Endodermal cell (in vitro differentiated cells): ENCODE measurements at regions not wholly inside any gene's neighbourhood (a gene's known extent, or its start where the extent isn't known, plus 50 kb on each side); places are given as distances from the start of the nearest gene placed in this dataset.
"Not testable (repeated sequence)": the region's sequence is repeated elsewhere in the genome, so short reads cannot be mapped to it uniquely, and the experiment has no call there.

Source experiments
- DNase-seq: peaks from one replicate; pipeline ENCODE4 v3.0.0-alpha.2; 2017
- H3K27ac ChIP-seq: 2 replicates; pipeline ENCODE4 v1.5.1; 2013; ENCODE audit warnings: mild to moderate bottlenecking, low read depth, low read length, moderate library complexity
- H3K27me3 ChIP-seq: 2 replicates; pipeline ENCODE4 v1.6.1; 2013; ENCODE audit warnings: mild to moderate bottlenecking, low read length, moderate library complexity; ENCODE audit not compliant: insufficient read depth, control insufficient read depth, poor library complexity, severe bottlenecking
- H3K36me3 ChIP-seq: 2 replicates; pipeline ENCODE4 v1.7.0; 2013; ENCODE audit warnings: mild to moderate bottlenecking, low read length, moderate library complexity; ENCODE audit not compliant: control insufficient read depth, insufficient read depth
- H3K4me1 ChIP-seq: one replicate; pipeline ENCODE4 v1.7.0; 2013; ENCODE audit warnings: low read length; ENCODE audit not compliant: control insufficient read depth, insufficient read depth
- H3K4me3 ChIP-seq: 2 replicates; pipeline ENCODE4 v1.5.1; 2013; ENCODE audit warnings: mild to moderate bottlenecking, low read length, moderate library complexity
- H3K9ac ChIP-seq: 2 replicates; pipeline ENCODE4 v1.6.1; 2013; ENCODE audit warnings: mild to moderate bottlenecking, low read length, moderate library complexity; ENCODE audit not compliant: poor library complexity, severe bottlenecking; ENCODE audit errors: extremely low read depth
- H3K9me3 ChIP-seq: 2 replicates; pipeline ENCODE4 v1.6.1; 2013; ENCODE audit warnings: mild to moderate bottlenecking, low read length, moderate library complexity; ENCODE audit not compliant: control insufficient read depth
- H3K27ac Mint-ChIP-seq: 2 replicates; pipeline ENCODE4 v1.8.0; 2020; ENCODE audit warnings: mixed read lengths
- H3K27me3 Mint-ChIP-seq: 2 replicates; pipeline ENCODE4 v1.8.0; 2021; ENCODE audit warnings: mild to moderate bottlenecking, mixed read lengths; ENCODE audit not compliant: insufficient read depth
- H3K36me3 Mint-ChIP-seq: 2 replicates; pipeline ENCODE4 v1.8.0; 2020; ENCODE audit warnings: low read depth, mixed read lengths
- H3K4me1 Mint-ChIP-seq: 2 replicates; pipeline ENCODE4 v1.8.0; 2020; ENCODE audit warnings: mixed read lengths
- H3K4me3 Mint-ChIP-seq: 2 replicates; pipeline ENCODE4 v1.8.0; 2020; ENCODE audit warnings: mild to moderate bottlenecking, moderate library complexity, mixed read lengths
- H3K9me3 Mint-ChIP-seq: 2 replicates; pipeline ENCODE4 v1.8.0; 2020; ENCODE audit warnings: mild to moderate bottlenecking, mixed read lengths
- CTCF ChIP-seq: fragments of 200-600 bp; sonication (generic); conservative IDR thresholded peaks from 2 replicates; pipeline ENCODE4 v1.5.0; 2021; ENCODE audit warnings: antibody characterized with exemption, mild to moderate bottlenecking
- WGBS, 2 experiments: methylation state at CpG; one replicate each; pipeline versions ENCODE4 v1.1.5 to v1.1.7; 2013; ENCODE audit warnings: missing lambda C conversion rate in 2 of 2, mixed read lengths in 1 of 2; ENCODE audit not compliant: insufficient coverage in 1 of 2, insufficient read length in 1 of 2; 5-methylcytosine and 5-hydroxymethylcytosine counted together

- no peak overlapping the region for H3K27ac Mint-ChIP-seq
- H3K27me3 Mint-ChIP-seq = no peaks in the 10 kb centered on the region
- H3K4me1 Mint-ChIP-seq = peaks cover 3% of the 10 kb centered on the region
- DNase-seq = no peak
- no peak overlapping the region for H3K4me3 Mint-ChIP-seq
- Histone ChIP-seq H3K27me3 (no peaks in the 10 kb centered on the region), H3K36me3 (no peaks in the 10 kb centered on the region), H3K9me3 (no peaks in the 10 kb centered on the region), H3K4me1 (no peaks in the 10 kb centered on the region), H3K9ac (no peak overlapping the region), H3K27ac (no peak overlapping the region), H3K4me3 (no peak overlapping the region)
- 94% methylated on average over 2 of the region's 2 CpGs; no CpG with 5 or more reads in 1 of the 2 experiments for WGBS, 2 experiments
- TF ChIP-seq CTCF = no peak
- H3K36me3 Mint-ChIP-seq = no peaks in the 10 kb centered on the region
- H3K9me3 Mint-ChIP-seq = no peaks in the 10 kb centered on the region
Measured at GRCh38 chr2:22086726-22087125, 963.0 kb downstream of the TDRD15 start.

- H3K9me3 Mint-ChIP-seq, H3K36me3 Mint-ChIP-seq, H3K9me3 ChIP-seq, H3K27ac ChIP-seq, H3K4me1 Mint-ChIP-seq, H3K4me1 ChIP-seq, H3K27me3 Mint-ChIP-seq, H3K4me3 ChIP-seq, H3K9ac ChIP-seq, H3K27me3 ChIP-seq, H3K4me3 Mint-ChIP-seq, H3K36me3 ChIP-seq, DNase-seq, H3K27ac Mint-ChIP-seq: not testable (repeated sequence)
- WGBS, 2 experiments = 96 to 100% methylated on average over 1 to 3 of the region's 3 CpGs
Measured at GRCh38 chr2:22103617-22104016, 979.8 kb downstream of the TDRD15 start.

- Histone ChIP-seq H3K4me1 (no peaks in the 10 kb centered on the region), H3K9ac (no peak overlapping the region), H3K9me3 (no peaks in the 10 kb centered on the region), H3K36me3 (no peaks in the 10 kb centered on the region), H3K27ac (no peak overlapping the region), H3K27me3 (no peaks in the 10 kb centered on the region), H3K4me3 (no peak overlapping the region)
- no peak for DNase-seq
- Mint-ChIP-seq H3K36me3 (no peaks in the 10 kb centered on the region), H3K9me3 (no peaks in the 10 kb centered on the region), H3K27ac (no peak overlapping the region), H3K4me3 (no peak overlapping the region), H3K4me1 (no peaks in the 10 kb centered on the region), H3K27me3 (no peaks in the 10 kb centered on the region)
- TF ChIP-seq CTCF = peak; percentile 64
- 94 to 100% methylated on average over 1 of the region's 3 CpGs for WGBS, 2 experiments
Measured at GRCh38 chr2:22110244-22110651, 986.5 kb downstream of the TDRD15 start.

GRCh38 chr2:22124003-22124402 lies 1000.2 kb downstream of the TDRD15 start:
- no peaks in the 10 kb centered on the region for H3K4me1 ChIP-seq
- no peaks in the 10 kb centered on the region for H3K9me3 ChIP-seq
- DNase-seq = peak; percentile 43
- Mint-ChIP-seq H3K4me3 (no peak overlapping the region), H3K27me3 (no peaks in the 10 kb centered on the region), H3K4me1 (peaks cover 2% of the 10 kb centered on the region), H3K9me3 (no peaks in the 10 kb centered on the region), H3K36me3 (no peaks in the 10 kb centered on the region), H3K27ac (no peak overlapping the region)
- no peak overlapping the region for H3K27ac ChIP-seq
- H3K4me3 ChIP-seq = no peak overlapping the region
- H3K27me3 ChIP-seq = no peaks in the 10 kb centered on the region
- H3K9ac ChIP-seq = no peak overlapping the region
- peak; percentile 72 for TF ChIP-seq CTCF
- no peaks in the 10 kb centered on the region for H3K36me3 ChIP-seq
- whole genome bisulfite sequencing, 2 experiments = 93 to 100% methylated on average over 2 to 4 of the region's 4 CpGs
